Endodermal cell (in vitro differentiated cells): ENCODE measurements at regions not wholly inside any gene's neighbourhood (a gene's known extent, or its start where the extent isn't known, plus 50 kb on each side); places are given as distances from the start of the nearest gene placed in this dataset.

Source experiments
- DNase-seq: peaks from one replicate; pipeline ENCODE4 v3.0.0-alpha.2; 2017
- H3K27ac ChIP-seq: 2 replicates; pipeline ENCODE4 v1.5.1; 2013; ENCODE audit warnings: mild to moderate bottlenecking, low read depth, low read length, moderate library complexity
- H3K27me3 ChIP-seq: 2 replicates; pipeline ENCODE4 v1.6.1; 2013; ENCODE audit warnings: mild to moderate bottlenecking, low read length, moderate library complexity; ENCODE audit not compliant: insufficient read depth, control insufficient read depth, poor library complexity, severe bottlenecking
- H3K36me3 ChIP-seq: 2 replicates; pipeline ENCODE4 v1.7.0; 2013; ENCODE audit warnings: mild to moderate bottlenecking, low read length, moderate library complexity; ENCODE audit not compliant: control insufficient read depth, insufficient read depth
- H3K4me1 ChIP-seq: one replicate; pipeline ENCODE4 v1.7.0; 2013; ENCODE audit warnings: low read length; ENCODE audit not compliant: control insufficient read depth, insufficient read depth
- H3K4me3 ChIP-seq: 2 replicates; pipeline ENCODE4 v1.5.1; 2013; ENCODE audit warnings: mild to moderate bottlenecking, low read length, moderate library complexity
- H3K9ac ChIP-seq: 2 replicates; pipeline ENCODE4 v1.6.1; 2013; ENCODE audit warnings: mild to moderate bottlenecking, low read length, moderate library complexity; ENCODE audit not compliant: poor library complexity, severe bottlenecking; ENCODE audit errors: extremely low read depth
- H3K9me3 ChIP-seq: 2 replicates; pipeline ENCODE4 v1.6.1; 2013; ENCODE audit warnings: mild to moderate bottlenecking, low read length, moderate library complexity; ENCODE audit not compliant: control insufficient read depth
- H3K27ac Mint-ChIP-seq: 2 replicates; pipeline ENCODE4 v1.8.0; 2020; ENCODE audit warnings: mixed read lengths
- H3K27me3 Mint-ChIP-seq: 2 replicates; pipeline ENCODE4 v1.8.0; 2021; ENCODE audit warnings: mild to moderate bottlenecking, mixed read lengths; ENCODE audit not compliant: insufficient read depth
- H3K36me3 Mint-ChIP-seq: 2 replicates; pipeline ENCODE4 v1.8.0; 2020; ENCODE audit warnings: low read depth, mixed read lengths
- H3K4me1 Mint-ChIP-seq: 2 replicates; pipeline ENCODE4 v1.8.0; 2020; ENCODE audit warnings: mixed read lengths
- H3K4me3 Mint-ChIP-seq: 2 replicates; pipeline ENCODE4 v1.8.0; 2020; ENCODE audit warnings: mild to moderate bottlenecking, moderate library complexity, mixed read lengths
- H3K9me3 Mint-ChIP-seq: 2 replicates; pipeline ENCODE4 v1.8.0; 2020; ENCODE audit warnings: mild to moderate bottlenecking, mixed read lengths
- WGBS, 2 experiments: methylation state at CpG; one replicate each; pipeline versions ENCODE4 v1.1.5 to v1.1.7; 2013; ENCODE audit warnings: missing lambda C conversion rate in 2 of 2, mixed read lengths in 1 of 2; ENCODE audit not compliant: insufficient coverage in 1 of 2, insufficient read length in 1 of 2; 5-methylcytosine and 5-hydroxymethylcytosine counted together
- TF ChIP-seq, protein P1 (sequence below): fragments of 200-600 bp; sonication (generic); conservative IDR thresholded peaks from 2 replicates; pipeline ENCODE4 v1.5.0; 2021; ENCODE audit warnings: antibody characterized with exemption, mild to moderate bottlenecking

DNA sequence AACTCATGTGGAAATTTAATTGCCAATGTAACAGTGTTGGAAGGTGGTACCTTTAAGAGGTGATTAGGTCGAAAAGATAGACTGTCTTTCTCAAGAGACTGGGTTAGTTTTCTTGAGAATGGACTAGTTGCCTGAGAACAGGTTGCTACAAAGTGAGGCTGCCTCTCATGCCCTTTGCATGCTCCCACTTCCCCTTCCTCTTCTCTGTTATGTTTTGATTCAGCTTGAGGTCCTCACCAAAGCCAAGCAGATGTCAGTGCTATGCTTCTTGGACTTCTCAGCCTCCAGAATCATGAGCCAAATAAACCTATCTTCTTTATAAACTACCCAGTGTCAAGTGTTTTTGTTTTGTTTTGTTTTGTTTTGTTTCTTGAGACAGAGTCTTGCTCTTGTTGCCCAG is 187.0 kb upstream of the RUNX1 start:
- H3K9me3 Mint-ChIP-seq = peaks cover 3% of the 10 kb centered on the region
- no peaks in the 10 kb centered on the region for H3K36me3 Mint-ChIP-seq
- WGBS, 2 experiments = 91% methylated on average over 1 of the region's 1 CpG; no CpG with 5 or more reads in 1 of the 2 experiments

GRCh38 chr21:35234725-35235124 is 185.6 kb upstream of the RUNX1 start:
- no peaks in the 10 kb centered on the region for H3K36me3 ChIP-seq
- no peak overlapping the region for H3K9ac ChIP-seq
- no peaks in the 10 kb centered on the region for H3K27me3 ChIP-seq
- Mint-ChIP-seq H3K27ac (no peak overlapping the region), H3K36me3 (no peaks in the 10 kb centered on the region), H3K4me3 (no peak overlapping the region), H3K9me3 (peaks cover 3% of the 10 kb centered on the region), H3K27me3 (no peaks in the 10 kb centered on the region), H3K4me1 (peaks cover 5% of the 10 kb centered on the region)
- no peak for DNase-seq
- H3K4me1 ChIP-seq = peaks cover 3% of the 10 kb centered on the region
- TF ChIP-seq, protein P1, sequence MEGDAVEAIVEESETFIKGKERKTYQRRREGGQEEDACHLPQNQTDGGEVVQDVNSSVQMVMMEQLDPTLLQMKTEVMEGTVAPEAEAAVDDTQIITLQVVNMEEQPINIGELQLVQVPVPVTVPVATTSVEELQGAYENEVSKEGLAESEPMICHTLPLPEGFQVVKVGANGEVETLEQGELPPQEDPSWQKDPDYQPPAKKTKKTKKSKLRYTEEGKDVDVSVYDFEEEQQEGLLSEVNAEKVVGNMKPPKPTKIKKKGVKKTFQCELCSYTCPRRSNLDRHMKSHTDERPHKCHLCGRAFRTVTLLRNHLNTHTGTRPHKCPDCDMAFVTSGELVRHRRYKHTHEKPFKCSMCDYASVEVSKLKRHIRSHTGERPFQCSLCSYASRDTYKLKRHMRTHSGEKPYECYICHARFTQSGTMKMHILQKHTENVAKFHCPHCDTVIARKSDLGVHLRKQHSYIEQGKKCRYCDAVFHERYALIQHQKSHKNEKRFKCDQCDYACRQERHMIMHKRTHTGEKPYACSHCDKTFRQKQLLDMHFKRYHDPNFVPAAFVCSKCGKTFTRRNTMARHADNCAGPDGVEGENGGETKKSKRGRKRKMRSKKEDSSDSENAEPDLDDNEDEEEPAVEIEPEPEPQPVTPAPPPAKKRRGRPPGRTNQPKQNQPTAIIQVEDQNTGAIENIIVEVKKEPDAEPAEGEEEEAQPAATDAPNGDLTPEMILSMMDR = no peak
- no peak overlapping the region for H3K27ac ChIP-seq
- no peak overlapping the region for H3K4me3 ChIP-seq
- peaks cover 15% of the 10 kb centered on the region for H3K9me3 ChIP-seq
- 86 to 93% methylated on average over 5 of the region's 5 CpGs for WGBS, 2 experiments

More for the DNA sequence above, 187.0 kb upstream of the RUNX1 start:
- DNase-seq = no peak
- Mint-ChIP-seq H3K27me3 (no peaks in the 10 kb centered on the region), H3K4me3 (no peak overlapping the region), H3K4me1 (peaks cover 8% of the 10 kb centered on the region), H3K27ac (no peak overlapping the region)
- peaks cover 15% of the 10 kb centered on the region for H3K9me3 ChIP-seq
- H3K27me3 ChIP-seq = no peaks in the 10 kb centered on the region
- H3K4me3 ChIP-seq = no peak overlapping the region
- no peak overlapping the region for H3K27ac ChIP-seq
- no peak overlapping the region for H3K9ac ChIP-seq
- H3K4me1 ChIP-seq = peaks cover 3% of the 10 kb centered on the region
- no peaks in the 10 kb centered on the region for H3K36me3 ChIP-seq
- TF ChIP-seq, protein P1 = no peak

DNA sequence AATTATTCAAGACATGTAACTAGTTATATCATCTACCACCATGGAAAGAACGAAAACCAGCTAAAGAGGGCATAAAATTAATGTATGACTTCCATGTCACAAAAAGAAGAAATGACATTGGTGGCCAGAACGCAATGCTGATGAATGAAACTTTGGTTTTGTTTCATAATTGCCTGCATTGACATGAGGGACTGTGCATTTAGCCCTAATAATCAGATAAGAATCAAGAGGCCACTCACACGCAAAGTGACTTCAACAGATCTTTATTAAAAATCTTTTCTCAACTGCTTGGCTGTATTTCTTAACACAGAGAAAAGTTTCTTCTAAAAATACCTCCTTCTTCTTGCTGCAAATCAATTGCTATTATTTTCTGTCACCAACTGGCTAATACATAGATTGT is 184.7 kb upstream of the RUNX1 start:
- Mint-ChIP-seq H3K27me3 (no peaks in the 10 kb centered on the region), H3K4me3 (no peak overlapping the region)
- H3K27me3 ChIP-seq = no peaks in the 10 kb centered on the region

More for the DNA sequence above, 184.7 kb upstream of the RUNX1 start:
- H3K4me3 ChIP-seq = no peak overlapping the region
- H3K36me3 ChIP-seq = no peaks in the 10 kb centered on the region
- Mint-ChIP-seq H3K36me3 (no peaks in the 10 kb centered on the region), H3K27ac (no peak overlapping the region), H3K4me1 (peaks cover 5% of the 10 kb centered on the region), H3K9me3 (peaks cover 3% of the 10 kb centered on the region)
- DNase-seq = no peak
- no peak overlapping the region for H3K9ac ChIP-seq
- TF ChIP-seq, protein P1 = no peak
- peaks cover 3% of the 10 kb centered on the region for H3K4me1 ChIP-seq
- peaks cover 15% of the 10 kb centered on the region for H3K9me3 ChIP-seq
- no peak overlapping the region for H3K27ac ChIP-seq
- 89 to 91% methylated on average over 3 of the region's 3 CpGs for WGBS, 2 experiments
